ENCODE measurements at regions not wholly inside any gene's neighbourhood (a gene's known extent, or its start where the extent isn't known, plus 50 kb on each side); places are given as distances from the start of the nearest gene placed in this dataset.

DNA sequence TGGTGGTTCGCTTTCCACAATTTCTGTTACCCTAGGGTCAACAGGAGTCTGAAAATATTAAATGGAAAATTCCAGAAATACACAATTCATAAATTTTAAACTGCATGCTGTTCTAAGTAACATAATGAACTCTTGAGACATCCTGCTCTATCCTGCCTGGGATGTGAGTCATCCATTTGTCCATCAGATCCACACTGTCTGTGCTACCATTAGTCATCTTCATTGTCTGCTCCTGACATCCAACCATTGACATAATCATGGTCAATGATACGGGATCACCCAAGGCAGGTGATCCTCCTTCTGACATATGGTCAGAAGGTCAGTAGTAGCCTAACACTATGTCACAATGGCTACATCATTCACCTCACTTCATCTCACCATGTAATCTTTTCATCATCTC is 276.7 kb upstream of the KIF2A start:
- DNase-seq (ENCODE audit: low read depth in 2 of 2), result no peak

DNA sequence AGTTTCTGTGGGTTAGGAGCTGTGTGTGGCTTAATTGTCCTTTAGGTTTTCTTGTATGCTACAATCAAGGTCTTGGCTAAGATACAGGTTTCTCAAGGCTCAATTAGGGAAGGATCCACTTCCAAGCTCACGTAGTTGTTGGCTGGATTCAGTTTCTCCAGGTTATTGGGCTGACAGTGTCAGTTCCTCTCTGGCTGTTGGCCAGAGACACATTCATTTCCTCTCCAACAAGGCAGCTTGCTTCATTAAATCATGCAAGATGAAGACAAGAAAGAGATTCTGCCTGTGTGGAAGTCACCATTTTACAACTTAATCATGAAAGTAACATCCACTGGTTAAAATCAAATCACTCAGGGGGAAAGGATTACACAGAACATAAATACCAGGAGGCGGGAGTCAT is 275.7 kb upstream of the KIF2A start:
- no peak for DNase-seq (ENCODE audit: low read depth in 2 of 2)

DNA sequence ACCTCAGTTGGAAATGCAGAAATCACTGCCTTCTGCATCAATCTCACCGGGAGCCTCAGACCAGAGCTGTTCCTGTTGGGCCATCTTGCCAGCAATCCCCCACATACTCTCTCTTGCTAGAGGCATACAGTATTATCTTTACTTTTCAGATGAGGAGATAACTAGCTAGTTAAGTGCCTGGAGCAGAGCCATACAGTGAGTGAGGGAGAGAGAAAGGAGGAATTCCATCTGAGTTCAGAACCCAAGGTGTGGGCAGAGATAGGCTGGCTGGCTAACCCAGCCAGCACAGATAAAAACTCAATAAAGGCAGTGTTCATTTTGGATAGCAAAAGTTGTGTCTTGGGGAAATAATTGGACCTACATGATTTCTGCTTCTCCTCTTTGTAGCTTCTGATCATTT is 268.0 kb upstream of the KIF2A start:
- no peak for DNase-seq (ENCODE audit: low read depth in 2 of 2)

DNA sequence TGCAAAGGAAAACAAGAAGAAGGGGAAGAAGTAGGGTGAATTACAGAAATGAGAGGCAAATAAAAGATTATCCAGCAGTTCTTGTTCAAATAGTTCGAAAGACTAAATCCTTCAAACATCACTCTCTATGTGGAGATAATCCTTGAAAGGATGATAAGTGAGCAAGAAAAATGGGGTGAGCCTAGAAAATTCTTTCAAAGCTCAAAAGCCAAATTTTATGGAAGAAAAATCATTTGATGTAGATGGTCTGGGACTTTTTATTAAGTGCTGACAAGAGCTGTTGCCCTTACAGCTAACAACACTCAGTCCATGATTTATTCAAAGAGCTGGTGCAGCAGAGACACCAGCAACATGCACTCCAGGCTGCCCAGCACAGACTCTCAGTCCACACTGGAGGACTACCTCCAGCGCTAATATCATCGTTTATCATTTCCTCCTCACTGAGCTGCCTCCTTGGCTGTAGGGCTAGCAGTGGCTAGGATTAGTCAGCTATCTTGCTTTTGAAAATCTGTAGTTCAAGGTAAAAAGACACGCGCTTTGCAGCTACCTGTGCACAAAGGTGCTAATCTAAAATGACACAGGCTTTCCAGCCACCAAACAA is 264.8 kb upstream of the KIF2A start:
- no peak for DNase-seq (ENCODE audit: low read depth in 2 of 2)

DNA sequence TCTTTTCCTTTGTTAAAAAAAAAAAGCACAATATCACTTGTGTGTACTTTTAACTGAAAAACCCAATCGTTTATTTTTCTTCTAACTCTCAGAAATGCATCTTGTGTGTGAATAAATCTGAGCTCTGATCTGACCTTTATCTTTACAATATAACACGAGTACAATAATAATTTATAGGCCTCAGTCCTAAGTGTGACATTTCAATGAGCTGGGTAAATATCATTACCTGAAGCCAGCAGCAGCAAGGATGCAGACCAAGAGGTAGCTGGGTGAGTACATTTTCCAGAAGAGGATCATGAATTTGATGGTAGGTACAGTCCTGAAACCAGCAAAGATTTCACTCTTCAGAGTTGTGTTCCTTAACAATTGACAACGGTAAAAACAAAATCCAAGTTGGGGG is 264.0 kb upstream of the KIF2A start:
- DNase-seq (ENCODE audit: low read depth in 2 of 2), result no peak

DNA sequence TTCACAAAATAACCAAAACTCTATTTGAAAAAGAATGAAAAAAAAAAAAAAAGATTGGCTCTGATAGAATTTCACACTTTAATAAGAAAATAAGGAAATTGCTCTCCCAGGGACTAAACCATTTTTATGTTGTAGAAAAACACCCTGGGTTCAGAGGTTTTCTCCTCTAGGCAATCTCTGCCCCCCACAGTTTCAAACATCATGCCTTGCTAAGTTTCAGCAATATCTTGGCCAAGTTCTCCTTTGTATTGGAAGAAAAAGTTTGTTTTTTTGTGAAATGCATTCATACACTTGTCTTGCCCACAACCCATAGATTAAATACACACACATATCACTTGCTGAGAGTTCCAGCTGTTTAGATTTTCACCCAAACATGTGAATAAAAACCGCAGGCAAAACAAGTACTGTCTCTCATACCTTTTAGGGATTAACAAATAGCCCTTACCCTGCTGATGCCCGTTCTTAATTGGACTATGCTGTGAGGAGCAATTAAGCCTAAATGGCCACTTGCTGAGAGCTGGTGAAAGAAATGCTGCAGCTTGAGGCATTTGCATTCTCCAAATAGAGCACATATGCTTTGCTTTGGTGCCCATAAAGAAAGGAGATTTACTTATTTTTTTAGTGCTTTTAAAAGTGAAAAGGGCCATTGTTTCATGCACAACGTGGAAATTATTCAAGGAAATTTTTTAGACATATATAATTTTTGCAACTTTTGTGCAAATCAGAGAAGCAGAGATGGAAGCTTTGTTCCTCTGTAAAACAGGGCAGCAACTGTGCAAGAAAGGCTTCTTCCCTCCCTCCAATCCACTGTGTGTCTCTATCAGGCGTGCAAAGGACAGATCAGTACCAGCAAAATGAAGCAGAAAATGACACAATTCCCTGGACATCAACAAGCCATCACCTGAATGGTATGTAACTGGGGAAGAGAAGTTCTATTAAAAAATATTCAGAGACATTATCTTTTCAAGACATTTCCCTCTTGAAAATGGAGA is 262.4 kb upstream of the KIF2A start:
- DNase-seq (ENCODE audit: low read depth in 2 of 2), result no peak

DNA sequence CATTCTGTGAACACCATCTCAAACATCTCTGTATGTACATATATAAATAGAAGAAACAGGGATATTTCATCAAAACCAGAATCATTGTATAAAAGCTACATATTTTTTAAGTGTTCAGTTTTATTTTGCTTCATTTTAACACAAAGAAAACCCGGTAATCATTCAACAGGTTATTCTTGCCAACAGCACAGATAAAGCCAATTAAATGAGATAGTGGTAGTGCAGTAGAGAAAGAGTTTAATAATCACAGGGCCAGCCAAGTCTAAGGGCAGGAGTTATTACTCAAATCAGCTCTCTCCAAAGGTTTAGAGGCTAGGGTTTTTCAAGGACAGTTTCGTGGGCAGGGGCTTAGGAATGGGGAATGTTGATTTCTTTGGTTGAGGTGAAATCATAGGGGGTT is 261.0 kb upstream of the KIF2A start:
- no peak for DNase-seq (ENCODE audit: low read depth in 2 of 2)

DNA sequence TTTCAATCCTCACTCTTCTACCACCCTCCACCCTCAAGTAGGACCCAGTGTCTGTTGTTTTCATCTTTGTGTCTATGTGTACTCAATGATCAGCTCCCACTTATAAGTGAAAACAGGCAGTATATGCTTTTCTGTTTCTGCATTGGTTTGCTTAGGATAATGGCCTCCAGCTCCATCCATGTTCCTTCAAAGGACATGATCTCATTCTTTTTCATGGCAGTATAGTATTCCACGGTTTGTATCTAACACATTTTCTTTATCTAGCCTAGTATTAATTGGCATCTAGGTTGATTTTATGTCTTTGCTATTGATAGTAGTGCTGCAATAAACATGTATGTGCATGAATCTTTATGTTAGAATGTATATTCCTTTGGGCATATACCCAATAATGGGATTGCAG is 259.8 kb upstream of the KIF2A start:
- DNase-seq (ENCODE audit: low read depth in 2 of 2), result no peak

DNA sequence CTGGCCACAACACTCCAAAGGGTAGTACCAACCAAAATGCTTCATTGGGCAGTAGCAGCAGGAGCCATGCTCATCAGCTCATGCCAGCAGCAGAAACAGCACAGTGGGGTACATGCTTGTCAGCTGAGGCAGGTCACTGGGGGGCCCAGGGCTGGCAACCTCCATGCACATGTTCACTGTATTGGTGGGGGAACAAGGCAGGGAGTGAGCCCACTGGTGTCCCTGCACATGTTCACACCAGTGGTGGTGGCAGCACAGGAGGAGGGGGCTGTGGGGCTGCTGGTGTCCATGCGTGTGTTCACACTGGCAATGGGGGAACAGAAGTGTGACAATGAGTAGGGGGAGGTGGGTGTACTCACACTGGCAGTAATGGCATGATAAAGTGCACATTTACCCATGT is 254.3 kb upstream of the KIF2A start:
- DNase-seq (ENCODE audit: low read depth in 2 of 2), result no peak

DNA sequence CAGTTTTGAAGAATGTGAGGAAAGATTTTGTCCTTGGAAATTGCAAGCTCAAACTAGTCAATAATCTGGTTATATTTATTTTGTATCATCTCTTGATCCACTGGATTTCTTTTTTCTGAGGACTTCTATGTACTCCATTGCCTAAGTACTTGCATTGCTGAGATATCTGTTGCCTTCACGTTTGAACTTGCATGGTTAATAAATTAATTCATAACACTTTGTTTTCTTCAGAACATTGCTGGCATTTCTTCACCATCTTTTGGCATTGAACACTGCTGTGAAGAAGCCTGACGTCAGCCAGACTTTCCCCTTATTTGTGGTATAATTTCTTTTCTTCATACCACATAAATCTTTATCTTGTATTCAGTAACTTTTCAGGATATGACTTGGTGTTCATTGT is 246.0 kb upstream of the KIF2A start:
- no peak for DNase-seq (ENCODE audit: low read depth in 2 of 2)

DNA sequence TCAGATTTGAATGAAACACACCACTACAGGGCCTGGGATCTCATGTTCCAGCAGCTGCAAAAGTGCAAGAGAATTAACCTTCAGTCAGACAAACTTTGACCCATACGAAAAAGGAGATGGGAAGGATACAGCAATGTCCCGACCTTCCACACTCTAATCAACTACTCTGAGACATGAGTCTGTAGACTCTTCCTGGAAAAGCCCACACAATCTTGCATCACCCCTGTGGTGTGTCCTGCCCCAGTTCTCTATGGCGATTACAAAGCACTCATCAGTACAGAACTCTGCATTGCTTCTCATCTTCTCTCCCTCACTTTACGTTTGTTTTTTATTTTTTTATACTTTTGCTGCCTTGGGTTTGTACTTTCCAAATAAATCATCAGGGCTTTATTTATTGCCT is 241.0 kb upstream of the KIF2A start:
- no peak for DNase-seq (ENCODE audit: low read depth in 2 of 2)

DNA sequence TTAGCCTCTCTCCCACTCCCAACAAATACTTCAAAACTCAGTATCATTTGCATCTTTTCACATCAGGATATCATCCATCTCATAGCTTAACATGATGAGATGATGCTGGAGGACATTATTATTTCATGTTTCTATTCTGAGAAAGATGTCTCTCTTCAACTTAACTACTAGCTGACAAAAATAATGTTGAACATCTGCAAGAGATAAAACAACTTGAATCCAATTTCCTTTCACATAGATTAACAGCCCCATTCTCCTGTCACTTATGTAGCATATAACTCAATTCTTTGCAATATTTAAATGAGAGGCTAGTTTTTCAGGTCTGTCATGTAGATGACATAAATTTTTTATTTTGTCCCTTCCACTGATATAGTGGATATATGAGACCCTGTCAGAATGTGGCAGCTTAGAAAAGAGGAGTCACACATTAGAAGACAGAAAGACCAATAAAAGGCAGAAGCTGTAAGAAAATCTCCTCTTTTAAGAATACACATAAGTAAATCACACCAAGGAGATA is 239.2 kb upstream of the KIF2A start:
- no peak for DNase-seq (ENCODE audit: low read depth in 2 of 2)

DNA sequence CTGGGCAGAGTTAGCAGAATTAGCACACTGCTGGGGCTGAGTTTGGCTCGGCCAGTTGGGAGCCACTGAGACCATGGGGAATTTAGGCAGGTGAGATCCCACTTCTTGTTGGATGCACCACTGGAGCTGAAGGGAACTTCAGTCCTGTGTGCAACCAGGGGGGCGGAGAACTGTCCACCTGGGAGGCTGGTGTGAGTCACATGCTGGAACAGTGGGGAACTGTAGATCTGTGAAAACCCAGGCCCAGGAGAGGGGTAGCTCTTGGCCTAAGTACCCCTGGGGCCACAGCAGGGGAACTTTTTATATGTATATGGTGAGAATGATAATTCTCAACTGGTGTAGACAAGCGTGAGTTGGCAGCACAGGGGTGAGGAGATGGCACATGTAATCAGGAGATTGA is 237.5 kb upstream of the KIF2A start:
- no peak for DNase-seq (ENCODE audit: low read depth in 2 of 2)

DNA sequence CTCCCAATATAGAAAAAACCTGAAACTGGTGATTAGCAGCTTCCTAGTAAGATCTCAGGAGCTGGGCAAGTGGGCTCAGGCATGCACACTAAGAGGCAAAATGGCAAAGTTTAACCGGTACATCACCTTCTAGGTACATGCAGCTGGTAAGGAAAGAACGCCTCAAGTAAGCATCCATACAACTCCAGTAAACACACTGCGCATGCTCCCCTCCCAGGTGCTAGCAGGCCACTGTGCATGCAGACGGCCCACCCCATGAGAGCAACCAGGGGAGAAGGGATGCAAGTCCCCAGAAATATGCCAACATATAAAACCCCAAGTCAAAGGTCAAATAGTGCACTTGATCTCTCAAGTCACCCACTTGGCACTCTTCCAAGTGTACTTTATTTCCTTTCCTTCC is 228.6 kb upstream of the KIF2A start:
- DNase-seq (ENCODE audit: low read depth in 2 of 2), result no peak

DNA sequence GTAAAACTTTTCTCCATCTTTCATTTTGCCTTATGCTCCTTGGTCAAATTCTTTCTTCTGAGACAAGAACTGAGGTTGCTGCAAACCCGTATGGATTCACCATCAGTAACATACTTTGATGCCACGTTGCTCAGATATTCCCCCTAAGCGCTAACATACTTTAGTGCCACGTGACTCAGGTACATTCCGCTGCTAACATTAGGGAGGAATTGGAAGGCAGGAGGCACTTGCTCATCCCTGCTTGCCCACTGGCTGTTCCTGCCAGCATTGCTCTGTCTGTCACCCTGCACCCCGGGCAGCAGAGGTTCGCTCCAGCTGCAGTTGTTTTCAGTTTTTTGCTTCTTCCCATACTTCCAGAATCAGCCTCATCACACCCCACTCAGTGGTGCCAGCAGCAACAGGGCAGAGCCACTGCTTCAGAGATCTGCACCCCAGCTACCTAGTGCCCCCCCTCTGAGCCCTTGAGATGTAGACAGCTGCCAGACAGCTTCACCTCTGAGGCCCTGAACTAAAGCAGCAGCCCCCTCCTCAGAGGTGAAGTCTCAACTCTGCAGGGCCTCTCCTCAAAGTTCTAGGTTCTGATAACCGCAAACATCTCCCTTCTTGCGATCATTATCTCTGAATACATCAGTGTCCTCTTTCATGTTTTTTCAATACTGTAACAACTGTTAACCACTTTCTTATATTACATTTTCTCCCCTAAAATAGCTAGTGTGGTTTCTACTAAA is 228.0 kb upstream of the KIF2A start:
- no peak for DNase-seq (ENCODE audit: low read depth in 2 of 2)

DNA sequence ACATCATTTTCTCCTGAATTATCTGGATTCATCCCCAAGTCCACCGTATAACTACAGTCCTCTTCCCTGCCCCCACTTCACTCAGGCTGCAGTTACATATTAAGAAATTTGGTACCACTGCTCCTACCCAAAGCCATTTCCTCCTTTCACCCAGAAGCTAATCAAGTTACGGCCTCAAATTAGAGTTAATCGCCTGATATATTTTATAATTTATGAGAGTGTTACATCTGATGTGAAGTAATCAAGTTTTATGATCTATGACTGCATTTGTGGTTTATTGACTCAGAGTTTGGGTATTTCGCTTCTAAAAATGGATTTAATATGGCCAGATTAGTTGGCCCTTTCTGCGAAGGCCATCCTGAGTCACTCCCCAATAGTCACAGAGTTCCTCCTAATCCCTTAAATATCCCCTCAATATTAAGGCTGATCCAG is 223.6 kb upstream of the KIF2A start:
- no peak for DNase-seq (ENCODE audit: low read depth in 2 of 2)

DNA sequence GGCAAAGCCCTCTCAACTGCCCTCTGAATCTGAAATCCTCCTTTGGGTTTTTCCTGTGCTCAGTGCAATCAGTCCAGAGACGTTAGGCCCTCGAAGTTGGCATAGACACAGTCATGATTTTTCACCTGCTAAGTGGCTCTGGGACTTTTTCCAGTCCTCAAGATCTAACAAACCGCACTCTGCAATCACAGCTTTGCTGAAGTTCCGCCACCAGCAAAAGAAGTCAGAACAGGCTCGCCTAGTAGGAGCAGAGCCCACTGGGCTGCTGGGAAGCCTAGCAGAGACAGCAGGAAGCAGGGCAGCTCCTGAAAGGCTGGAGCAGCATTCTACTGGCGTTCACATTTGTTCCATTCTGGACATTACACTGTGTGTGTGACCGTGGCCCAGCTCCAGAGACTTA is 222.8 kb upstream of the KIF2A start:
- no peak for DNase-seq (ENCODE audit: low read depth in 2 of 2)

DNA sequence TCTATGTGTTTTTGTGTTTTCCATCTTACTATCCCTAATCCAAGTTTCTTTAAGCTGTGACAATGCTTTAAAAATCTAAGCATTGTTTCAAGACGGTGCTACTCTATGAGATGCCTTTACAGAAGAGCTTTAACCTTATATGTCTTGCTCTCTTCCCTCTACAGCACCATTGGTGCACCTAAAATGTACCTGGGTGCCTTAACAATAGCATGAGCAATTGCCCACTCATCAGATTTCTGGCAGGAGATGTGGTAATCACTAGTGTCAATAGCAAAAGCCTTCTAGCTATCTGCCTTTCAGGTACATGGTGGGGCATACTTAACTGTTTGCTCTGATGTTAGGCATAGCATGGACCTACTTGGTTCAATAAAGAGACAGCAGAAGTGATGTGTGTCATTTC is 222.3 kb upstream of the KIF2A start:
- no peak for DNase-seq (ENCODE audit: low read depth in 2 of 2)

DNA sequence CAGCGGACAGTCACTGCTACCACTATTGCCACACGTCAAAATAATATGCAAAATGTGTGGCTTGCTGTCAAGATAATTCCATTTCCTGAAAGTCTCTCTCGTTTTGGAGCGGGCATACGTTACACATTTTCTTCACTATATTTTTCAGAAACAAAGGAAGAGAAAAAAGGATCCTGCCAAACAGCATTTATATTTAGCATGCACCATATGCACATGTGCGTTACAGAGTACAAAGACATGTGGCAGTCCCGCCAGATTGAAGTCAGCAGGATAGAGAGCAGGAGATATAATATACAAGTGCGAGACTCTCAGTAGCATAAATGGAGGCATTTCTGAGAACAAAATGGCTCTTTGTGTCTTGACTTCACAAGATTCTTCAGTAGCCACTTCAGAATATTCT is 221.6 kb upstream of the KIF2A start:
- no peak for DNase-seq (ENCODE audit: low read depth in 2 of 2)

DNA sequence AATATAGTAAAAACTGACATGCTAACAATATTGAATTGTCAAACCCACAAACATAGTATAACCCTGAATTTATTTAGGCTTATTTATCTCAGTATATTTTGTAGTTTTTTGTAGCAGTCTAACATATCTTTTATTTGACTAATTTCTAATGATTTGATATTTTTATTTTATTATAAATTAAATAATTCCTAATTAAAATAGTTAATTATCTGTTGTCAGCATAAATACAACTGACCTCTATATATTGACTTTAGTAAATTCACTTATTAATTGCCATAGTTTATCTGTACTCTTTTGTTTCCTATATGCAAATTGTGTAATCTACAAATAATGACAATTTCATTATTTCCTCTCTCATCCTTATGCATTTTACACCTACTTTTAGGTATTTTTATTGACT is 215.1 kb upstream of the KIF2A start:
- no peak for DNase-seq (ENCODE audit: low read depth in 2 of 2)

DNA sequence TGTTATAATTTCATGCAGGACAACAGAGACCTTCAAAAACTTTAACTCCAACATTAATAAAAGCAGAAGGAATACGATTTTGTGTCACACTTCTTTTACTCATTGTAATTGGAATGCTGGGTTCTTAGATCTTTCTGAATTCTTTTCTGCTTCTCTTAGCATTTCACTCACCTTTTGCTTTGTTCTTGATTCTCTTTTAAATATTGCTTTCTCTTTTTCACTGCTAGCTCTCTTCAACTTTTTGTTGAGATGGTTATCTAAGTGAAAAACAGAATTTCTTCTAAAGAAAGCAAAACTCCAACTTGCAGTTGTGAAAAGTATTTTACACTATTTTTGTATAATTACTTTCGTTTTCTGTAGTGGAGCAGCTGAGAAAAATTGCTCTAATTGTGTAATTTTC is 212.6 kb upstream of the KIF2A start:
- DNase-seq (ENCODE audit: low read depth in 2 of 2), result no peak

DNA sequence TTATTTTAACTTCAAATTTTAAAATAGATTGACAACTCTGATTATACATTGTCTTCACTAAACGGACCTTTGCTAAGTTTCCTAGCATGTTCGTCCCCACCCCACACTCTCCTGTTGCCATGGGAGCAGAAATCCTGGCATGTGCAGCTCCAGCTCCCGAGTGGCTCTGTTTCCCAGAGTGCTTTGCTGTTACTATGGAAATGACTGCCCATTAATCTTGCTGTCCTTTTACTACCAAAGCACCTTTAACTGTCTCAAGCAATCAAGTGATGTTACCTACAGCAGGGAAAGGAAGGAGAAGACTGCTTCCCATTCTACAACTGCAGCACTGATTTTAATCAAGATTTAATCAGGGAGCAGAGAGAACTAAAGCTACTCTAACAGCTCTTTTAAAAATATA is 212.0 kb upstream of the KIF2A start:
- DNase-seq (ENCODE audit: low read depth in 2 of 2), result no peak

DNA sequence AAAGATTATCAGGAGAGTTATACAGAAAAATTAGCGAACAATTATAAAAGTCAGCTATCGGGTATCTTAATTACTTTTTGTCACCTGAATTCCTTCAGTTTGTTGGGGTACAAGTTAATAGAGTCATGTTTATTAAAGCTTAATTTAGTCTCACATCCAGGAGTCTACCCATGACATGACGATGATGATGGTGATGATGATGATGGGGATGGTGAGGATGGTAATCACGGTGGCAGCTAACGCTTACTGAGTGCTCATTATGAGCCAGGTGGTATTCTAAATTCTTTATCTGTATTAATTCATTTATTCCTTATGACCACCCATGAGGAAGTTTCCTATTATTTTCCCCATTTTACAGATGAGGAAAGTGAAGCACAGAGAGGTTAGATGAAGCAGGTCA is 208.6 kb upstream of the KIF2A start:
- no peak for DNase-seq (ENCODE audit: low read depth in 2 of 2)

Measured in stimulated activated CD4-positive, alpha-beta T cell treated with anti-CD3 and anti-CD28 coated beads, Interleukin-12 subunit alpha, Interleukin-12 subunit beta, amount 100 ng/mL, for 24 hours (primary cell).